Osteoblast (primary cell): ENCODE measurements at regions not wholly inside any gene's neighbourhood (a gene's known extent, or its start where the extent isn't known, plus 50 kb on each side); places are given as distances from the start of the nearest gene placed in this dataset.

ENCODE experiments used
- DNase-seq: peaks from one replicate; pipeline ENCODE4 v3.0.0; 2011; ENCODE audit warnings: low spot score, mixed read lengths; ENCODE audit not compliant: insufficient read length; ENCODE audit errors: missing footprints
- H2AFZ ChIP-seq: 2 replicates; pipeline ENCODE4 v1.6.0; 2011; ENCODE audit warnings: mild to moderate bottlenecking, low read length
- H3K27ac ChIP-seq: 2 replicates; pipeline ENCODE4 v1.5.1; 2011; ENCODE audit warnings: mild to moderate bottlenecking, low read depth, low read length, moderate library complexity
- H3K27me3 ChIP-seq: 2 replicates; pipeline ENCODE4 v1.6.0; 2012; ENCODE audit warnings: mild to moderate bottlenecking, control low read depth, inconsistent platforms, low read length, moderate library complexity; ENCODE audit not compliant: insufficient read depth
- H3K36me3 ChIP-seq: 2 replicates; pipeline ENCODE4 v1.5.1; 2011; ENCODE audit warnings: mild to moderate bottlenecking, low read length, control low read depth, moderate library complexity; ENCODE audit not compliant: insufficient read depth
- H3K4me1 ChIP-seq: 2 replicates; pipeline ENCODE4 v1.5.1; 2011; ENCODE audit warnings: mild to moderate bottlenecking, low read length, control low read depth, moderate library complexity; ENCODE audit not compliant: insufficient read depth
- H3K4me2 ChIP-seq: 2 replicates; pipeline ENCODE4 v1.6.0; 2011; ENCODE audit warnings: mild to moderate bottlenecking, low read length; ENCODE audit not compliant: insufficient read depth
- H3K4me3 ChIP-seq: fragments of 200-600 bp; sonication (generic); 3 replicates; pipeline ENCODE4 v1.5.1; 2012; ENCODE audit warnings: mild to moderate bottlenecking, low read length, inconsistent platforms; ENCODE audit not compliant: insufficient read depth
- H3K79me2 ChIP-seq: 2 replicates; pipeline ENCODE4 v1.6.0; 2012; ENCODE audit warnings: mild to moderate bottlenecking, low read length, control low read depth, inconsistent platforms; ENCODE audit not compliant: insufficient read depth
- H3K9me3 ChIP-seq: 2 replicates; pipeline ENCODE4 v1.5.1; 2011; ENCODE audit warnings: low read depth, low read length, control low read depth
- H4K20me1 ChIP-seq: 2 replicates; pipeline ENCODE4 v1.6.0; 2012; ENCODE audit warnings: mild to moderate bottlenecking, low read length, control low read depth; ENCODE audit not compliant: insufficient read depth
- CTCF ChIP-seq: IDR thresholded peaks from 2 replicates; pipeline ENCODE4 v1.5.1; 2011; ENCODE audit warnings: mild to moderate bottlenecking, low read depth, low read length, moderate library complexity; ENCODE audit errors: extremely low read depth

- Histone ChIP-seq H4K20me1 (no peaks in the 10 kb centered on the region), H3K4me2 (no peak overlapping the region), H3K9me3 (no peaks in the 10 kb centered on the region), H2AFZ (no peak overlapping the region), H3K4me3 (no peak overlapping the region), H3K27ac (no peak overlapping the region), H3K79me2 (no peaks in the 10 kb centered on the region), H3K36me3 (no peaks in the 10 kb centered on the region), H3K4me1 (no peaks in the 10 kb centered on the region), H3K27me3 (peaks cover 2% of the 10 kb centered on the region)
- DNase-seq, result no peak
- TF ChIP-seq CTCF, result no peak
Observed at GRCh38 chr10:78356291-78356900, 322.7 kb downstream of the RPS24 start.

- Histone ChIP-seq H3K27ac (no peak overlapping the region), H4K20me1 (no peaks in the 10 kb centered on the region), H2AFZ (no peak overlapping the region), H3K79me2 (no peaks in the 10 kb centered on the region), H3K9me3 (no peaks in the 10 kb centered on the region), H3K4me3 (no peak overlapping the region), H3K4me2 (no peak overlapping the region), H3K27me3 (peaks cover 2% of the 10 kb centered on the region), H3K36me3 (no peaks in the 10 kb centered on the region), H3K4me1 (peaks cover 4% of the 10 kb centered on the region)
- TF ChIP-seq CTCF, result no peak
- no peak for DNase-seq
Observed at GRCh38 chr10:78357141-78358063, 323.7 kb downstream of the RPS24 start.

- Histone ChIP-seq H3K9me3 (no peaks in the 10 kb centered on the region), H3K27ac (no peak overlapping the region), H3K4me3 (no peak overlapping the region), H3K4me2 (no peak overlapping the region), H4K20me1 (no peaks in the 10 kb centered on the region), H3K36me3 (no peaks in the 10 kb centered on the region), H3K27me3 (peaks cover 2% of the 10 kb centered on the region), H3K4me1 (peaks cover 6% of the 10 kb centered on the region), H2AFZ (no peak overlapping the region), H3K79me2 (no peaks in the 10 kb centered on the region)
- DNase-seq, result no peak
- TF ChIP-seq CTCF, result no peak
Observed at GRCh38 chr10:78358351-78358750, 324.7 kb downstream of the RPS24 start.

GRCh38 chr10:78358982-78359381, 325.3 kb downstream of the RPS24 start:
- Histone ChIP-seq H3K4me3 (no peak overlapping the region), H4K20me1 (no peaks in the 10 kb centered on the region), H3K27ac (no peak overlapping the region), H3K79me2 (no peaks in the 10 kb centered on the region), H3K4me1 (peaks cover 6% of the 10 kb centered on the region), H3K4me2 (no peak overlapping the region), H3K36me3 (no peaks in the 10 kb centered on the region), H3K9me3 (no peaks in the 10 kb centered on the region), H3K27me3 (peaks cover under 1% of the 10 kb centered on the region), H2AFZ (no peak overlapping the region)
- TF ChIP-seq CTCF, result no peak
- no peak for DNase-seq
